Hematopoietic multipotent progenitor cell (in vitro differentiated cells): ENCODE measurements at regions not wholly inside any gene's neighbourhood (a gene's known extent, or its start where the extent isn't known, plus 50 kb on each side); places are given as distances from the start of the nearest gene placed in this dataset.
"Not testable (repeated sequence)": the region's sequence is repeated elsewhere in the genome, so short reads cannot be mapped to it uniquely, and the experiment has no call there.

ENCODE experiments used
- DNase-seq, 3 donors: peaks; one replicate each; pipeline ENCODE4 v3.0.0-alpha.2; 2011 to 2015; ENCODE audit warnings: low read depth in 2 of 3, low spot score in 2 of 3

DNA sequence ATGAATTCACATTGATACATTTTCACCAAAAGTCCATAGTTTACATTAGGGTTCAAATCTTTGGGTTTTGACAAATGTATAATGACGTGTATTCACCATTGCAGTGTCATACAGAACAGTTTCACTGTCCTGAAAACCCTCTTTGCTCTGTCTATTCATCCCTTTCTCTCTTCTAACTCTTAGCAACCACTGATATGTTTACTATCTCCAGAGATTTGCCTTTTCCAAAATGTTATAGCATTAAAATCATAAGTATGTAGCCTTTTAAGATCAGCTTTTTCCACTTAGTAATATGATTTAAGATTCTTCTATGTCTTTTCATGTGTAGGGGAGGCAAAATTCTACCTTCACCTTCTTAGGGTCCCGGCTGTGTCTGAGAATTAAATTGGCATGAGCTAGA is 203.8 kb downstream of the TPRG1 start:
- no peak for DNase-seq

DNA sequence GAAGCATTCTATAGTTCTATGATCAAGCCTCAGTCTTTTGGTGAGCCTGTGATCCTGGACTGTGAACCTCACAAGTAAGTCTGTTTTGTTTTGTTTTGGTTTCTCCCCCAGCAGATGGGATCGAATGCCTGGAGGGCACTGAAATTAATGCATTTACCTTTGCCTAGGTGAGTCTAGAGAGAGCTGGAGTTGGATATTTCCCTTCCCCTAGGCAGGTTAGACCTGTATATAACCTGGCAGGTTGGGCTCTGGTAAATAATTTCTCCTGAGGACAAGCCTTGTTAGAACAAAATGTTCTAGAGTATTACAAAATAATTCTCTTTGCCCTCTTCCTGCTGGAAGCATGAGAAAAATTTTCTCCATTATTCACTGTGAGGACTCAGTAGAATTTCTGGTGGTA is 211.9 kb downstream of the TPRG1 start:
- no peak for DNase-seq

DNA sequence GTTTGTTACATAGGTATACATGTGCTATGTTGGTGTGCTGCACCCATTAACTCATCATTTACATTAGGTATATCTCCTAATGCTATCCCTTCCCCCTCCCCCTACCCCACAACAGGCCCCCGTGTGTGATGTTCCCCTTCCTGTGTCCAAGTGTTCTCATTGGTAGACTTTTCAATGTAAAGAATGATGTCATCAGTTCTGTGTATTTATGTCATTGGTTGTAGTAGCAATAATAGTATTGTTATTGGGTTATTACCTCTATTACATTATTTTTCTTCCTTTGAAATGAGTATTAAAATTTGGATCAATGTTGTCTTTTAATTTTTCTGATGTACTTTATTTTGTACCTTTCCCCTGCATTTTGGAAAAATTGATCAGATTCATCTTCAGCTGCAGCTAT is 214.1 kb downstream of the TPRG1 start:
- DNase-seq: not testable (repeated sequence)

DNA sequence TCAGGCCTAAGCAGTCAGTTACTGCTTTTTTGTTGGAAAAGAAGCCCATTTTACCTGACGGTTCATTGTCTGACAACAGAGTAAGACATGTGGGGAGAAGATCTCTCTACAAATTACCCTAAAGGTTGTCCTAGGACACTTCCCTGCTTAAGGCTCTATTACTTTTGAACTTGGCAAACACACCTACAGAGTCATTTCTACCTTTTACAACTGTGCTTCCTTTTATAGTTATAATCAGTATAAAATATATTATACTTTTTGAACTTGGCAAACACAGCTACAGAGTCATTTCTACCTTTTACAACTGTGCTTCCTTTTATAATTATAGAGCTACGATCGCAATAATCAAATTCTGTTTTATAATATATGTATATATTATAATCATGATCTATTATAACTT is 215.0 kb downstream of the TPRG1 start:
- no peak for DNase-seq

DNA sequence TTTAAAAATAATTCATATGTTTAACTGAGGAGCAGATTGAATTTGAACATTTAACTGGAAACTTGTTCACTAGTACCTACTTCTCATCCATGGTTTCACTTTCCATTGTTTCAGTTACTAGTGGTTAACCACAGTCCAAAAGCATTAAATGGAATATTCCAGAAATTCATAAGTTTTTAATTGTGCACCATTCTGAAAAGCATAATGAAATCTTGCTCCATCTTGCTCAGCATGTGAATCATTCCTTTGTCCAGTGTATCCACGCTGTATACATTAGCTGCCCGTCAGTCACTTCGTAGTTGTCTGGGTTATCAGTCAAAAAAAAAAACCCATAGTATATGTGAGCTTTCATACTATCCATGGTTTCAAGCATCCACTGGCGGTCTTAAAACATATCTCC is 217.6 kb downstream of the TPRG1 start:
- no peak for DNase-seq

DNA sequence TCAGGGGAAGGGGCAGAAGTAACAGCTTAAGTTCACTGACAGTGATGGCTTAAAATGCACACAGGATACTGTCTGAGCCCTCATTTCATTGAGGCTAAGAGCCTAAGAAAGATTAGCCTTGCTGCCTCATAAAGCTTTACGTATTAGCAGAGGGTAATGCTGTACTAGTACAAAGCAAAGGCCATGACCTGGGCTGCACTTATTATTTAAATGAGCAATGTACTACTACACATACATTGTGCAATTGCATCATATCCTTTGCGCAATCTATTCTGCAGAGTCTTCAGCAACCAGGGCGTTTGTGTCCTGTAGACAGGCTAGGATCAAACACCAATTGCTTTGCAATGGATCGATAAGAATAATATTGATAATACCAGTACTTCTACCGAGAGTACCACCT is 221.8 kb downstream of the TPRG1 start:
- no peak for DNase-seq

DNA sequence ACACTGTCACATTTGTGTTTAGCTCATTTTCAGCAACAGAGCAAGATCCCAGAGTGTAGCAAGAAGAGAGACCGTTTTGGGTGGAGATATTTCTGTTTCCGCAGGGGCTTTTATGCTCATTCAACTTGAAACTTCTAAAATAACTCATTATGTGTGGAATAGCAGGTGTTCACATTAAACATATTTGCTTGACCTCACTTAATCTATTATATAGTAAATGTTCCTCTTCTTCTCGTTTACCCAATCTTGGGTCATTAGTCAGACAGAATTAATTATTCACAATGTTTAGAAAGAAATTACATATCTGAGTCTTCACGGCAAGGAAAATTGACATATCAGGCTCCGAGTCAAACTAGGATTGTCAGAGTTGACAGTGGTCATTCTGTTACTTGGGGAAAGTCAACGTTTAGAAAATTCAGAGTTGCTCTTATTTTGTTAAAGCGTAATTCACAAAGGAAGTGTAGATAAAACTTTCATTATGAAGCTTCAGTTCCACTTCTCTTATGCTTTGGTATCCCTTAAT is 222.9 kb downstream of the TPRG1 start:
- DNase-seq: no peak

DNA sequence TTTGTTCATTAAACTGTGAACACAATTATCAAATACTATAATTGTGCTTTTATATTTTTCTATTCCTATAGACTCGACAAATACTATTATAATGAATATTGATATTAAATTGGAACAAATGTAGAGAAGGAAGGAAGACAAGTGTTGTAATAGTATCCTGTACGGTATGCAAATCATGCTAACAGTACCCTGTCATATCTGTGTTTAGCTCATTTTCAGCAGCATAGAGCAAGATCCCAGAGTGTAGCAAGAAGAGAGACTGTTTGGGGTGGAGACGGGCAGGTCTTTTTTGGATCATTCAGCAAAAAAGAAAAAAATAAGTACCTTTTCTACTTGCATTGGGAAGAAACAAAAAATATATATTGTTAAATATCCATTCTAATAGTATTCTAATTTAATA is 224.1 kb downstream of the TPRG1 start:
- no peak for DNase-seq

DNA sequence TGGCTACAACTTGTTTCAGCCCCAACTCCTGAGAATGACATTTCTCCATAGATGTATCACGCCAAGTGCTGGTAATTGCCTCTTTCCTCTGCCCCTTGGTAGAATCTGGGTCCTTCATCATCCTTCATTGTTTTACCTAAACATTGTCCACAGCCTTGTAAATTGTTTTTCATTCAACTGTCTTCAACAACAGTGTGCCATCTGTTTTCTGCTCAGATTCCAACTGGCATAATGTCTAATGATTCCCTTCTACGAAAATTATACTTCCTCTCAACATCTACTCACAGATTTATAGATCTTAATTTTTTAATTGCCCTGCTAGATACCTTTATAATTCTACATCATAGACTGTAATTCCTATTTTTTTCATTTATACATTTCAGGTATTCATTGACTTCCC is 226.9 kb downstream of the TPRG1 start:
- no peak for DNase-seq

DNA sequence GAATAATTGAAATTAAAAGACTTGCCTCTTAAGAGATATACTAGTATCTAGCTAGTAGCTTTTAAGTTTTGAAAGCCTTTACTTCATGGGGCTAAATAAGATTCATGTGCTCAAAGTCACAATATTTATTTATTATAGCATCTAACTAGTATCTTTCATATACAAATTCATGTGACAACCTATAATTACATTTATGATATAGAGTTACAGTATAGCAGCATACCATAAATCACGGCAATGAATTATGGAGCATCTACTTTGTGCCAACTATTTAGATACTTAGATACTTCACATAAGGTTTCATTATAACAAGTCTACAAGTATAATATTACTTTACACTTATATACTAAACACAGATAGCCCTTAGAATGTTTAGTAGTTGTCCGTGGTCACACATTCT is 229.4 kb downstream of the TPRG1 start:
- no peak for DNase-seq

DNA sequence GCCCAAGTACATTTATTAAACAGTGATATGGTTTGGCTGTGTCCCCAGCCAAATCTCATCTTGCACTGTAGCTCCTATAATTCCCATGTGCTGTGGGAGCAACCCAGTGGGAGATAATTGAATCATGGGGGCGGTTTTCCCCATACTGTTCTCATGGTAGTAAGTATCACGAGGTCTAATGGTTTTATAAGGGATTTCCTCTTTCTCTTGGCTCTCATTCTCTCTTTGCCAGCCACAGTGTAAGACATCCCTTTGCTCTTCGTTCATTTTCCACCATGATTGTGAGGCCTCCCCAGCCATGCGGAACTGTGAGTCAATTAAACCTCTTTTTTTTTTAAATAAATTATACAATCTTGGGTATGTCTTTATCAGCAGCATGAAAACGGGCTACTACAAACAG is 228.0 kb upstream of the TP63 start:
- DNase-seq: no peak

DNA sequence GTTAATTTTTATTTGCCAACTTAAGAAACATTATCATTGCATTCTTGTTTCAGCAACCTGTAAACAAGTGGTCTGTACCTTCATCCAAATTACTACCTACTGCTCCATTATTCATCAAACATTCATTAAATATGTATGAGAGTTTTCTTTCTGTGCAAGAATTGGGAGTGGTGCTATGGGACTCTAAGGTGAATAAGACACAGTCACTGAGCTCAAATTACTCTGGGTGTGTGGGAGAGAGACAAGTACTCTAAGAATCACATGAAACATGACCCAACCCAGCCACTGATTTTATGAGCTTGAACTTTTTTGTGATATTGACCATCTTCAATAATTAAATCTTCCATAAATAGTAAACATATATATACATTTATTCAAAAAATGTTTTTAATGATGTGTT is 227.2 kb upstream of the TP63 start:
- DNase-seq: no peak

DNA sequence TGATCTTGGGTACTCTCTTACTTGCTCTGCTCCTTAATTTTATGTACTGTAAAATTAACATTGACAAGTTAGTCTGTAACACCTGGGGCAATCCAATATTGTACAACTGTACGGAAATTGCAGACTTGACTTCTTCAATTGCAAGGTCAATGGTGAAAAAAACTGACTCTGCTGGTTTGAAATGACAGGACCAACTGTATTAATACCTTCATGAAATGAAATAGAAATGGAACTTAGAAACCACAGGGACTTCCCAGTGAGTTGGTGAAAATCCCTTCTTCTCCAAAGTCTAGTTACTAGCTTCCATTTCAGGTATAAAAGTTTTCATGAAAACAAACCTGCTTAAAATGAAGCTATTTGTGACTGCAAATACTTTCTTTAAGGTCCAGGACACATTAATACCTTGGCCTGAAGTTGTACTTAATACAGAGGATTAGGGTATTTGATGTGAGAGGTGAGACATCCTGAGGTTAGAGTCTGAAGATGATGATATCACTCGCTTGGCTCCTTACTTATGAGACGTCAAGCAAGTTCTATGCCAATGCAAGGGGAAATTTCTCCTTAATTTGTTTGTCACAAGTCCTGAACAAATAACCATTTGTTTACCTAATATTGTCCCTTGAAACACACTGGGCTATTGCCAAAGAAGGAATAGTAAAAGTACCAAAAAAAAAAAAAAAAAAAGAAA is 226.2 kb upstream of the TP63 start:
- DNase-seq: no peak

DNA sequence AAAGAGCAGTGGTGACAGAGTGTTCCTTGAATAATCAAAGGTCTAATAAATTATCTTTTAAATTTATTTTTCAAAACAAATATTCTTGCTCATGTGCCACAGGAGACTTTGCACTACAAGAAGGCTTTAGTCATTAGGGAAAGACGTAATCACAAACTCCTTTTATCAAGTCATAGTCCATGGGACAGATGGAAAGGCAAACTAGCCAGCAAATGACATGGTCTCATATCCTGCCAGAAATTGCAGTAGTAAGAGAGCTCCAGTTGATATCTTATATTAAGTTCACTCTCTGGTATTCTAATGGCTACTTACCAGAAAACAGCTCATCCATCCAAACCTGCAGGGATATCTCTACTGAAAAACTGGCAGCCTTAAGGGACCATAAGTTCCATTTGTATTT is 225.0 kb upstream of the TP63 start:
- no peak for DNase-seq

DNA sequence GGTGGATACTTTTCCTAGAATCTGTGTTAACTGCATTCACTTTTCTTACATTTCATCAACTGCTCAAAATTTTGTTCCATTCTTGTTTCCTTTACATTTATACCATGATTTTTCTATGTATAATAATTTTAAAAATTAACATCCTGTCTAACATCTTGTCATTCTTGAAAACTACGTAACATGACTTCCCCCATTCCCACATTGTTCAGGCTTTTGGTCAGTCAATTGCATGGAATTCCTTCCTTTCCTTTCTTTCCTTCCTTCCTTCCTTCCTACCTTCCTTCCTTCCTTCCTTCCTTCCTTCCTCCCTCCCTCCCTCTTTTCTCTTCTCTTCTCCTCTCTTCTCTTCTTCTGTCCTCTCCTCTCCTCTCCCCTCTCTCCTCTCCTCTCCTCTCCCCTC is 220.7 kb upstream of the TP63 start:
- no peak for DNase-seq

DNA sequence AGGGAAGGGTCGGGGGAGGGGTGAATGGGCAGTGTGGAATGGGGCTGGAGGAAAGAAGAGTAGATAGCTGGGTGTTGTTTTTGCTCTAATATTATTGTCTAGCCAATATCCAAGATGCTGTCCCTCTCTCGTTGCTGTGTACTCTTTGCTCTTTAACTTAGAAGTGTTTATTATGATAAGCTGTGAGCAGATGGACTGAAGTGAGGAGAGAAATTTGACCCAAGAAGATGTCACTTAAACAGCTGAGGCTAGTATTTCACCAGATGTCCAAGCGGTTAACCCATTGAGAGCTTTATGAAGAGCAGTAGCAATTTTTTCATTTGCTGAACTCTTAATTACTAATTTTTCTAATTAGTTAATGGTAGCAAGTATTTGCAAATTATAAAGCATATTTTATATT is 212.2 kb upstream of the TP63 start:
- no peak for DNase-seq

DNA sequence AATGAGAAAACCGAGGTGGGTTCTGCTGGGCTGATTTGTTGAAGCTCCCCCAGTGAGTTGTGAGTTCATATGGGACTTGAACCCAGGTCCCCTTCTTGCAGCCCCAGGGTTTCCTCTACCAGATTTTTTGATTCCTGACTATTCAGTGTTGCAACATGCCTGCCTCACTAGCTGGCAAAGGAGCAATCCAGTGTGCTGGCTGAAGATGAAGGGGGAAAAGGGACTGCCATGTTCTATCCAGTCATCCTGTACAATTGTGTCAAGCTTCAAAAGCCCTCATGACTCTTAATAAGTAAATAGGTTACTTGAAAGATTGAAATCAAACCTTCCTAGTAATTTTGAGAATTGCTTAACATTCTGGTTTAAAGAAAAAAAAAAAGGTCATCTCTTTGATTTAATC is 211.5 kb upstream of the TP63 start:
- no peak for DNase-seq

DNA sequence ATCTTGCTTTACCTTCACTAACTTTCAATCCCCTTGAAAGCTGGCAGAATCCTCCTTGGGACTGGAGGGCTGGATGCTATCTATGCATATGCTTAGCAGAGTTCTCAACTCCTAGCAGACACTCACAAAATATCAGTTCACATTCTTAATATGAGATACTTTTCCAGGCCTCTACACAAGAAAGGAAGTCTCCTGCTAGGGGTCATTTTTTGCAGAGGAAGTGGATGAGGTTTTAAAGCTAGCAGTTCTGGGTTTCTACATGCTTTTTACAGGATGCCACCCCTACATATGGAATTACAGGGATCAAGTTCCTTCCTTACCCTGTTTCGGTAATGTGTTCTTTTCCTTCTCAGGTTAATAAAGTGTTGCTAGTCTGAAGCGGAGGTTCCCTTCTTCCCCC is 206.3 kb upstream of the TP63 start:
- DNase-seq: no peak

DNA sequence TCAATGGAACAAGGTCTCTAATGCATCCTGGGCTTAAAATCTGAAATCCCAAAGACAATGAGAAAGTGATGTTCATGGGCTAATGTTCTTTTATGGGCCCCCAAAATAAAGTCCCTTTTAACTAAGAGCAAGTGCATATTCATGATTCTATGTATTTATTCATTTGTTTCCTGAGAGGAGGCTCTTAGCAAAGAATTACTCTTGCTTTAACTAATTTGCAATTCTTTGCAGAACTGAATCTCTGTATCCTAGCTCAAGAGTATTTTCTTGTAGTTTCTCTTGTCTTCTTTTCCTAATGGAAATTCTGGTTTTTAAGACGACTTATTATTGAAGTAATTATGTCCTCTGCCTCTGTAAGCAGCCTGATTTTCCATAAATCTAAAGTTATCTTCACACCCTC is 202.2 kb upstream of the TP63 start:
- no peak for DNase-seq

DNA sequence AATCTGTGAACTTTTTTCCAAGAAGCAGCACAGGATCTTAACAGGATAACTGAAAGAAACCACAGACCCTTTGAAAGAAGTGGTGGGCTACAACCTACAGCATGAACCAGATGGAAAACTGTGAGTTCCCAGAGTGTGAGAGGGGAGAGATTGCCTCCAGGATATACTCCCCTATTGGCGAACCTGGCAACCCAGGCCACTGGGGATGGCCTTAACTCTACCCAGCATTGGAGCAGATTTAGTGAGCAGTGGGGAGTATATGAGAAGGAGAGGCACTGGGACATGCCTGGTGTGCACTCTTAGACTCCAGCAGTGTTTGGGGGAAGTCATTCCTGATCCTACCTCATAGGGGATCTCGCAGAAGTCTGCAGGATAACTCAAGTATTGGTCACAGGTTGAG is 201.0 kb upstream of the TP63 start:
- no peak for DNase-seq

DNA sequence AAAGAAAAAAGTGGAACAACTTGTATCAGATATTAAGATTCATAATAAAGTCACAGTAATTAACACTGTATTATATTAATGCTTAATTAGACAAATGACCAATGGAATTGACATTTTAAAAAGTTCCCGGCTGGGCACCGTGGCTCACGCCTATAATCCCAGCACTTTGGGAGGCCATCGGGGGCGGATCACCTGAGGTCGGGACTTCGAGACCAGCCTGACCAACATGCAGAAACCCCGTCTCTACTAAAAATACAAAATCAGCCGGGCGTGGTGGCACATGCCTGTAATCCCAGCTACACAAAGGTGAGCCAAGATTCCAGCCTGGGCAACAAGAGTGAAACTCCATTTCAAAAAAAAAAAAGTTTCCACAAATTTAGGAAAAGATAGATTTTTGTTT is 188.9 kb upstream of the TP63 start:
- DNase-seq: not testable (repeated sequence)

DNA sequence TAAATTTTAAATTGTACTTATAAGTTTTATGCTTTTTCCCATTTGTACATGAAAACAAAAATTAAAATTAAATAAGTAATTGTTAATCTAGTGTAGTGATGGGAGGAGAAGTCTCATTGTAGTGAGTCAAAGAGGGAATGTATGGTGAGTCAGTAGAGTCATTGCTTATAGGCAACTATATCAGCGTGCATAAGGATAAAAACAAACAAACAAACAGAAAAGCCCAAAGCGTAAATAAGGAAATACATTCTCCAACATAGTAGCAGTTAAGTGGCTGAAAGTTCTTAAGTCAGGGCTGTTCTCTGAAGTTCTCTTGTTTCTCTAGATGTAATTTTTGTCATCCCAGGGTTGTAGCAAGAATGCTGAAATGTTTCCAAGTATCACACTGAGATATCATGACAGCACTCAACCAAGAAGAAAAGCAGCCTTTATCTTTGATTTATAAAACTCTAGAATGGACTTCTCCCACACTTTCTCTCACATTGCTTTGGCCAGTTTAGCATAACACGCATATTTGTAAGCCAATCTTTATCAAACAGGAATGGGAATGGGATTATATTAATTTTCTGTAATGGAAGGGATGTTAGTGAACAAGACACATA is 184.1 kb upstream of the TP63 start:
- DNase-seq: no peak

DNA sequence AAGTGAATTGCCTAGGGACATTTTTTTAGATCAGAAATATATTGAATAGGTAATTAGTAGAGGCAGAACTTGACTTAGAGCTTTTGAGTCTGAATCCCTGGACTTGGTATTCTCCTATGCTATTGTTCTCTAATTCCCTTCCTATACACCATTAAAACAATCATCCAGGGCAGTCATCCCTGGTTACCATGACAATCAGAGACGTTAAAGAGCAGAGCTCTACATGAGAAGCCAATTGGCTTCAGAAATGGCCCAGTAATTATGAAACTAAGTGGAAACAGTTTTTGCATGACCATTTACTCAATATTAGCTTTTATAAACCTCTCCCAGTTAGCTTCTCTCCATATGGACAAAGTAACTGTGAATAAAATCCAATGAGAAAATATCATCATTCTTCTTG is 182.1 kb upstream of the TP63 start:
- no peak for DNase-seq
